ENCODE measurements at regions not wholly inside any gene's neighbourhood (a gene's known extent, or its start where the extent isn't known, plus 50 kb on each side); places are given as distances from the start of the nearest gene placed in this dataset.

GRCh38 chr18:41371156-41372045 lies 583.6 kb upstream of the PIK3C3 start:
- TF ChIP-seq POLR2A (IDR thresholded peaks at IDR 0.05) (no peak), EP300 (IDR thresholded peaks at IDR 0.05) (no peak), CTCF (IDR thresholded peaks at IDR 0.05) (no peak)
- Histone ChIP-seq H3K36me3 (no peaks in the 10 kb centered on the region), H3K9me3 (no peaks in the 10 kb centered on the region), H3K27ac (no peak overlapping the region), H3K4me3 (no peak overlapping the region), H3K27me3 (no peaks in the 10 kb centered on the region), H3K4me1 (ENCODE audit: insufficient read depth) (no peaks in the 10 kb centered on the region)
- DNase-seq = no peak
- WGBS, 3 donors = 68 to 73% (median 69%) methylated on average over 5 of the region's 5 CpGs
- intact Hi-C loops (cut with DNase I) = no loop called here

- WGBS, 3 donors = 41 to 55% (median 45%) methylated on average over 4 of the region's 4 CpGs
- DNase-seq = no peak
- no peak overlapping the region for H3K4me3 ChIP-seq
- no peaks in the 10 kb centered on the region for H3K36me3 ChIP-seq
- no peaks in the 10 kb centered on the region for H3K9me3 ChIP-seq
- no peaks in the 10 kb centered on the region for H3K27me3 ChIP-seq
- H3K4me1 ChIP-seq (ENCODE audit: insufficient read depth) = no peaks in the 10 kb centered on the region
- intact Hi-C loops (cut with DNase I) = no loop called here
- no peak for TF ChIP-seq CTCF (IDR thresholded peaks at IDR 0.05)
- TF ChIP-seq POLR2A (IDR thresholded peaks at IDR 0.05) = no peak
- no peak for TF ChIP-seq EP300 (IDR thresholded peaks at IDR 0.05)
- H3K27ac ChIP-seq = no peak overlapping the region
Measured at GRCh38 chr18:41370740-41371139, 584.3 kb upstream of the PIK3C3 start.

GRCh38 chr18:41357708-41358107 lies 597.3 kb upstream of the PIK3C3 start:
- no peak for TF ChIP-seq EP300 (IDR thresholded peaks at IDR 0.05)
- no peak for TF ChIP-seq POLR2A (IDR thresholded peaks at IDR 0.05)
- Histone ChIP-seq H3K9me3 (no peaks in the 10 kb centered on the region), H3K36me3 (no peaks in the 10 kb centered on the region), H3K27me3 (no peaks in the 10 kb centered on the region), H3K4me1 (ENCODE audit: insufficient read depth) (no peaks in the 10 kb centered on the region), H3K27ac (no peak overlapping the region), H3K4me3 (no peak overlapping the region)
- intact Hi-C loops (cut with DNase I) = loop anchor here in 1 of 4 donors (5.0 kb wide), 1 partner anchor 1845 kb away; no protein-coding TSS in a partner anchor
- no peak for DNase-seq
- 80 to 90% (median 84%) methylated on average over 2 of the region's 2 CpGs for WGBS, 3 donors

- H3K36me3 ChIP-seq = no peaks in the 10 kb centered on the region
- H3K4me1 ChIP-seq (ENCODE audit: insufficient read depth) = no peaks in the 10 kb centered on the region
- no peak for DNase-seq
- H3K27ac ChIP-seq = no peak overlapping the region
- TF ChIP-seq EP300 (IDR thresholded peaks at IDR 0.05) = no peak
- no peak for TF ChIP-seq POLR2A (IDR thresholded peaks at IDR 0.05)
- TF ChIP-seq CTCF (IDR thresholded peaks at IDR 0.05) = no peak
- H3K4me3 ChIP-seq = no peak overlapping the region
- intact Hi-C loops (cut with DNase I) = no loop called here
- WGBS, 3 donors = 56 to 64% (median 59%) methylated on average over 3 of the region's 3 CpGs
- no peaks in the 10 kb centered on the region for H3K9me3 ChIP-seq
- no peaks in the 10 kb centered on the region for H3K27me3 ChIP-seq
Measured at GRCh38 chr18:41353777-41354528, 601.1 kb upstream of the PIK3C3 start.

All from ovary (tissue), 7 donors.